C4-2B (cell line): ENCODE measurements at regions not wholly inside any gene's neighbourhood (a gene's known extent, or its start where the extent isn't known, plus 50 kb on each side); places are given as distances from the start of the nearest gene placed in this dataset.

Experiments used
- CTCF ChIP-seq: fragments of 450-650 bp; conservative IDR thresholded peaks from 2 replicates; pipeline ENCODE4 v1.5.1; 2017; ENCODE audit warnings: mild to moderate bottlenecking
- ZFX ChIP-seq: fragments of 450-650 bp; IDR thresholded peaks from 2 replicates; pipeline ENCODE4 v1.6.1; 2017

DNA sequence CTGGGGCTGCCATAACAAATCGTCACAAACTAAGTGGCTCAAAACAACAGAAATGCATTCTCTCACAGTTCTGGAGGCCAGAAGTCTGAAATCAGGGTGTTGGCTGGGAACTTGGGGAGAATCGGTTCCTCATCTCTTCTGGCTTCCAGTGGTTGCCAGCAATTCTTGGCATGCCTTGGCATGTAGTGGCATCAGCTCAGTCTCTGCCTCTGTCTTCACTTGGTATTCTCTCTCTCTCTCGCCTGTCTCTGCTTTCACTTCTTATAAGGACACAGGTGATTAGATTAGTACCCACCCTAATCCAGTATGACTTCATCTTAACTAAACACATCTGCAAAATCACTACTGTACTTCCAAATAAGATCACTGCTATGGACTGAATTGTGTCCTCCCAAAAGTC is 695.4 kb upstream of the ID2 start:
- TF ChIP-seq CTCF (no peak), ZFX (no peak)
